ENCODE measurements at regions not wholly inside any gene's neighbourhood (a gene's known extent, or its start where the extent isn't known, plus 50 kb on each side); places are given as distances from the start of the nearest gene placed in this dataset.

DNA sequence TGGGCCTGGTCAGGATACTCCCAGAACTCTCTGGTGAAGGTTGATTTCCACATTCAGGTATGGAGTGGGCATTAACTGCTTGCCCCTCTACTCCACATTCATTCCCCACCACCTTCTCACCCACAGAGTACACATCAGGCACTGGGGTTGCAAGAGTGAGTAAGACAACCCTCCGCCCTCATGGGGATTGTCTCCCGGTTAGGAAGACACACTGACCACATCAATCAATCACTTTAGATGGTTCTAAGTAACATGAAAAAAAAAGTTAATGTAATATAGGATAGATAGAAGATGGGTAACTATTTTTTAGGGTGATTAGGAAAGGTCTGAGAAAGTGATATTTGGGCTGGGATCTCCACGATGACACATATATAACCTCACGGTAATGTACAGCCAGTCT, 116.0 kb upstream of the NEO1 start:
- Histone ChIP-seq H3K4me3 (ENCODE audit: low read length) (no peak overlapping the region), H3K9ac (ENCODE audit: low read length) (no peak overlapping the region), H3K4me1 (ENCODE audit: control insufficient read depth, insufficient read depth, low read length) (no peaks in the 10 kb centered on the region), H3K36me3 (ENCODE audit: control insufficient read depth, insufficient read depth, low read length) (no peaks in the 10 kb centered on the region), H3K9me3 (ENCODE audit: control insufficient read depth, low read length) (no peaks in the 10 kb centered on the region), H3K27me3 (ENCODE audit: control insufficient read depth, insufficient read depth, low read length) (no peaks in the 10 kb centered on the region)

DNA sequence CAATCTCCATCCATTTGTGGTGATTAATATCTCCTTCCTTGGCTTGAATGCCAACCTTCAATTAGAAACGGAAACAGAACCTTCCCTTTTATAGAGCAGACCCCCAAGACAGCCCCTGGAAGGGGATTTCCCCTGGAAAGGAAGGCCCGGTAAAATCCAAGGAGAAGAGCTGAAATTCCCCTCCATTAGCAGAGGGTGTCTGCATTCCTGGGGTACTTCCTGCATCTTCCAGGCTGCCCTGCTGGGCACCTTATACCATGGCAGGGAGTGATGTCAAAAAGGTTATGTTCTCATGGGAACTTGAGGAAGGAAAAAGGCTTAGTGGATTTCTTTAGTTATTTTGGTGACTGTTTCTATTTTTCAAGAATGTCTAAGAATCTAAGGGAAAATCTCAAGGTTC, 116.7 kb upstream of the NEO1 start:
- H3K4me1 ChIP-seq (ENCODE audit: control insufficient read depth, insufficient read depth, low read length) = no peaks in the 10 kb centered on the region
- H3K27me3 ChIP-seq (ENCODE audit: control insufficient read depth, insufficient read depth, low read length) = no peaks in the 10 kb centered on the region
- no peaks in the 10 kb centered on the region for H3K36me3 ChIP-seq (ENCODE audit: control insufficient read depth, insufficient read depth, low read length)
- no peaks in the 10 kb centered on the region for H3K9me3 ChIP-seq (ENCODE audit: control insufficient read depth, low read length)
- no peak overlapping the region for H3K9ac ChIP-seq (ENCODE audit: low read length)
- H3K4me3 ChIP-seq (ENCODE audit: low read length) = no peak overlapping the region

DNA sequence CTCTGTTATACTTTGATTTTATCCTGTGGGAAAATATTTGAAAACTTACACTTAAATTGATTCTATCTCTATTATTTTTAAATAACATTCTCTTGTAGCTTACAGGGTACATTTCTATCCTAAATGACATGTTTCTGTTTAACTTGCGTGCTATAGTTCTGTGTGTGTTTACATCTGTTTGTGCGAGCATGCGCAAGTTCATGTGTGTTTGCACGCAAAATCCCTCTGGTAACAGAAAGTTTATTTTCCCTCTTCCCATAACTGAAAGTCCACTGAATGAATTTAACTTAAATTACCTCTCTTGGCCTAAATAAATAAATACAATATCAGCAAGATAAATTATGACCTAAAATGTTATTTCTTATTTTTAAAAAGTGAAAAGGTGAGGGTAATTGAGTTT, 117.3 kb upstream of the NEO1 start:
- no peak overlapping the region for H3K9ac ChIP-seq (ENCODE audit: low read length)
- H3K4me1 ChIP-seq (ENCODE audit: control insufficient read depth, insufficient read depth, low read length) = no peaks in the 10 kb centered on the region
- no peaks in the 10 kb centered on the region for H3K9me3 ChIP-seq (ENCODE audit: control insufficient read depth, low read length)
- H3K27me3 ChIP-seq (ENCODE audit: control insufficient read depth, insufficient read depth, low read length) = no peaks in the 10 kb centered on the region
- no peak overlapping the region for H3K4me3 ChIP-seq (ENCODE audit: low read length)
- no peaks in the 10 kb centered on the region for H3K36me3 ChIP-seq (ENCODE audit: control insufficient read depth, insufficient read depth, low read length)

DNA sequence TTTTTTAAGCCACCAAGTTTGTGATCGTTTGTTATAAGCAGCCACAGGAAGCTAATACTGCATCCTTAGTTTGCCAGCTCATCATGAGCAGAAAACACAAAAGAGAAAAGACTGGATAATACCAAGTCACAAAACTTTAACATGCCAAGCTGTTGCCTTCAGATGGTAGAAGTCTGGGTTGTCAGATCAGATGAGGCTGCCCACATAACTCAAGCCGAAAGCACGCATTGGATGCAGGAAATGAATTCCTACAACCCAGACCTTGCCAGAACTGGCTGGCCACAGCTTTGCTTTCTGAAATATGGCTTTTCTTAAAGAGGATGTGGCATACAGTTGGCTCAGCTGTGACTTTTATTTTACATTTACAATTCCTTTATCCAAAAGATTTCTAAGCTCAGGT, 118.3 kb upstream of the NEO1 start:
- Histone ChIP-seq H3K4me1 (ENCODE audit: control insufficient read depth, insufficient read depth, low read length) (no peaks in the 10 kb centered on the region), H3K27me3 (ENCODE audit: control insufficient read depth, insufficient read depth, low read length) (no peaks in the 10 kb centered on the region), H3K36me3 (ENCODE audit: control insufficient read depth, insufficient read depth, low read length) (no peaks in the 10 kb centered on the region), H3K4me3 (ENCODE audit: low read length) (no peak overlapping the region), H3K9me3 (ENCODE audit: control insufficient read depth, low read length) (no peaks in the 10 kb centered on the region), H3K9ac (ENCODE audit: low read length) (no peak overlapping the region)

DNA sequence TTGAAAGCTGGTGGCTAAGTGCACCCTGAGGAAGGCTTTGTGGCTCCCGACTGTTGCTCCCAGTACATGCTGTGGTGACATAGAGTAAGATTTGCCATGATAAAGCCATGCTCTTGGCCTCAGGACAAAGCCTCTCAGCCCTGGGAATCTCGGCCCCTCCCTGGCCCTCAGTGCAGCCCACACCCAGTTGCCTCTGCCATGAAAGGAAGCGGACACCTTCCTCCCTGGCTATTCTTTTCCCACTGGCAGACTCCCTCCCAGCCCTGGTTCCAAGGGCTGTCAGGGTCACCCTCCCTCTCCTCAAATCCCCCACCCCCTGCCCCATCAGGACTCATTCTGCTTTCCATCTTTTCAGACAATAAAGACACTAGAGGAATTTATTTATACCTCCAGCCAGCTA, 119.8 kb upstream of the NEO1 start:
- no peaks in the 10 kb centered on the region for H3K4me1 ChIP-seq (ENCODE audit: control insufficient read depth, insufficient read depth, low read length)

DNA sequence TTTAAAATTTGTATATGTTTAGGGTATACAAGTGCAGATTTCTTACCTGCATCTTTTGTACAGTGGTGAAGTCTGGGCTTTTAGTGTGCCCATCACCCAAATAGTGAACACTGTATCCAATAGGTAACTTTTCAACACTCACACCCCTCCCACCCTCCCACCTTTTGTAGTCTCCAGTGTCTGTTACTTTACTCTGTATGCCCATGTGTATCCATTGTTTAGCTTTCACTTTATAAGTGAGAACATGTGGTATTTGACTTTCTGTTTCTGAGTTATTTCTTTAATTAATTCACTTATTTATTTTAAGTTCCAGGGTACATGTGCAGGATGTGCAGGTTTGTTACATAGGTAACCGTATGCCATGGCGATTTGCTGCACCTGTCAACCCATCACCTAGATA, 124.8 kb upstream of the NEO1 start:
- Histone ChIP-seq H3K9me3 (ENCODE audit: control insufficient read depth, low read length) (no peaks in the 10 kb centered on the region), H3K4me3 (ENCODE audit: low read length) (no peak overlapping the region), H3K27me3 (ENCODE audit: control insufficient read depth, insufficient read depth, low read length) (no peaks in the 10 kb centered on the region), H3K9ac (ENCODE audit: low read length) (no peak overlapping the region), H3K4me1 (ENCODE audit: control insufficient read depth, insufficient read depth, low read length) (no peaks in the 10 kb centered on the region), H3K36me3 (ENCODE audit: control insufficient read depth, insufficient read depth, low read length) (no peaks in the 10 kb centered on the region)

More for the DNA sequence above, 119.8 kb upstream of the NEO1 start:
- H3K4me3 ChIP-seq (ENCODE audit: low read length) = no peak overlapping the region
- no peaks in the 10 kb centered on the region for H3K9me3 ChIP-seq (ENCODE audit: control insufficient read depth, low read length)
- H3K36me3 ChIP-seq (ENCODE audit: control insufficient read depth, insufficient read depth, low read length) = no peaks in the 10 kb centered on the region
- no peaks in the 10 kb centered on the region for H3K27me3 ChIP-seq (ENCODE audit: control insufficient read depth, insufficient read depth, low read length)
- H3K9ac ChIP-seq (ENCODE audit: low read length) = no peak overlapping the region

DNA sequence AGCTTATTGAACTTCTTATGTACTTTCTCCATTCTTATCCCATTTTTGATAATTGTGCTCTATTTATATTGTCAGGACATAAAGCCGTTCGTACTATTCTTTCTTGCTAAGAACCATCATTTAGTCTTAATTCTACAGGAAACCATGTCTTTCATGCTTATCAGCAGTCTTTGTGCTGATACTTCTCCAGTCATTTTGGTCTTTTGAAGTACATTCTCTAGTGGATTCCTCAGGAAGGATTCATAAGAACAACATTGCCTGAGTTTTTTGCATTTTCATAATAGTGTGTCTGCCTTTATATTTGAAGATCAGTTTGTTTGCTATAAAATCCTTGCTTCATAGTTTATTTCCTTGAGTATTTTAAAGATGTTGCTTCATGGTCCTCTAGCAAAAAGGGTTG, 126.6 kb upstream of the NEO1 start:
- Histone ChIP-seq H3K36me3 (ENCODE audit: control insufficient read depth, insufficient read depth, low read length) (no peaks in the 10 kb centered on the region), H3K4me1 (ENCODE audit: control insufficient read depth, insufficient read depth, low read length) (no peaks in the 10 kb centered on the region), H3K27me3 (ENCODE audit: control insufficient read depth, insufficient read depth, low read length) (no peaks in the 10 kb centered on the region), H3K4me3 (ENCODE audit: low read length) (no peak overlapping the region), H3K9me3 (ENCODE audit: control insufficient read depth, low read length) (no peaks in the 10 kb centered on the region), H3K9ac (ENCODE audit: low read length) (no peak overlapping the region)

DNA sequence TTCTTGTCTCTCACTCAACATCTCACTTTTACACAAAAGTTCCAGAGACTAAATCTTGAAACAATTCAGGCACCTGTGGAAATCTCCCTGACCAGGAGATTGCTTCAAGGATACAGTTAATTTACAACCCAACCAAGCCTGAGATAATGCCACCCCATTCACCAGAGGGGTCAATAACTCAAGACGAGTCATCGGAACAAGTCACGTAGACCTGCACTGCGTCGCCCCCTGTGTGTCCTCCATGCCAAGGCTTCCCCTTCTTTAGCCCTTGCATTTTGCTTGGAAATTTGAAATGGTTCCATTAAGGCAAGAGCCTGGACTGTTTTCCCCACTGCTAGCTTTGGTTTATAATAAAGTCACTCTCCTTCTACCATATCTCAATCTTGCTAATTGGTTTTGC, 129.0 kb upstream of the NEO1 start:
- H3K4me3 ChIP-seq (ENCODE audit: low read length) = no peak overlapping the region
- no peaks in the 10 kb centered on the region for H3K4me1 ChIP-seq (ENCODE audit: control insufficient read depth, insufficient read depth, low read length)
- no peaks in the 10 kb centered on the region for H3K36me3 ChIP-seq (ENCODE audit: control insufficient read depth, insufficient read depth, low read length)
- no peaks in the 10 kb centered on the region for H3K9me3 ChIP-seq (ENCODE audit: control insufficient read depth, low read length)
- no peak overlapping the region for H3K9ac ChIP-seq (ENCODE audit: low read length)
- no peaks in the 10 kb centered on the region for H3K27me3 ChIP-seq (ENCODE audit: control insufficient read depth, insufficient read depth, low read length)

DNA sequence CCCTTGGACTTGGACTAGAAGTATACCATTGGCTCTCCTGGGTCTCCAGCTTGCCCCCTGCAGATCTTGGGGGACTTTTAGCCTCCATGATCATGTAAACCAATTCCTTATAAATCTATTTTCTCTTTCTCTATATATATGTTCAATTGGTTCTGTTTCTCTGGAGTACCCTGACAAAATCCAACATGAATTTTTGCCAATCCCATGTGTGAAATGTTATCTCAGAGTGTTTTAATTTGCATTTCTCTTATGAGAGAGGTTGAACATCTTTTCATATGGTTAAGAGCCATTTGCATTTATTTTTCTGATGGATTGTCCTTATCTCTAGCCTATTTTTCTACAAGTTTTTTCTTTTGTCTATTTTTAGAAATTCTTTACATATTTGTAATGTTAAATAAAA, 131.7 kb upstream of the NEO1 start:
- Histone ChIP-seq H3K9ac (ENCODE audit: low read length) (no peak overlapping the region), H3K27me3 (ENCODE audit: control insufficient read depth, insufficient read depth, low read length) (no peaks in the 10 kb centered on the region), H3K9me3 (ENCODE audit: control insufficient read depth, low read length) (no peaks in the 10 kb centered on the region), H3K4me3 (ENCODE audit: low read length) (no peak overlapping the region), H3K36me3 (ENCODE audit: control insufficient read depth, insufficient read depth, low read length) (no peaks in the 10 kb centered on the region), H3K4me1 (ENCODE audit: control insufficient read depth, insufficient read depth, low read length) (no peaks in the 10 kb centered on the region)

DNA sequence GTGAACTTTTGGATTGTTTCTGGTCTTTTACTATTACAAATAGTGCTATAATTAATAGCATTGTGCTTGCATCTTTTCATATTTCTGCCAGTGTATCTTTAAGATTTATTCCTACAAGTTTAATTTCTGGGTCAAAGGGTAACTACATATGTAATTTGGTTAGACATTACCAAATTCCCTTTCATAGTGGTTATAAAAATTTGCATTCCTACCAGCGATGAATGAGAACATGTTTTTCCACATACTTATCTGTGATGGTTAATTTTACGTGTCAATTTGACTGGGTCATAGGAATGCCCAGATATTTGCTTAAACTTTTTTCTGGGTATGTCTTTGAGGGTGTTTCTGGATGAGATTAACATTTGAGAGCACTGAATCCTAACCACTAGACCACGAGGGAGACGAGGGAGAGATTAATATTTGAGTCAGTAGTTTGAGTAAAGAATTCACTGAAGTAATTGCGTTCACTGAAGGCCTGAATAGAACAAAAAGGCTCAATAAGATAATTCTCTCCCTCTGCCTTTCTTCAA, 132.3 kb upstream of the NEO1 start:
- Histone ChIP-seq H3K4me1 (ENCODE audit: control insufficient read depth, insufficient read depth, low read length) (no peaks in the 10 kb centered on the region), H3K36me3 (ENCODE audit: control insufficient read depth, insufficient read depth, low read length) (no peaks in the 10 kb centered on the region), H3K9ac (ENCODE audit: low read length) (no peak overlapping the region), H3K9me3 (ENCODE audit: control insufficient read depth, low read length) (no peaks in the 10 kb centered on the region), H3K27me3 (ENCODE audit: control insufficient read depth, insufficient read depth, low read length) (no peaks in the 10 kb centered on the region), H3K4me3 (ENCODE audit: low read length) (no peak overlapping the region)

DNA sequence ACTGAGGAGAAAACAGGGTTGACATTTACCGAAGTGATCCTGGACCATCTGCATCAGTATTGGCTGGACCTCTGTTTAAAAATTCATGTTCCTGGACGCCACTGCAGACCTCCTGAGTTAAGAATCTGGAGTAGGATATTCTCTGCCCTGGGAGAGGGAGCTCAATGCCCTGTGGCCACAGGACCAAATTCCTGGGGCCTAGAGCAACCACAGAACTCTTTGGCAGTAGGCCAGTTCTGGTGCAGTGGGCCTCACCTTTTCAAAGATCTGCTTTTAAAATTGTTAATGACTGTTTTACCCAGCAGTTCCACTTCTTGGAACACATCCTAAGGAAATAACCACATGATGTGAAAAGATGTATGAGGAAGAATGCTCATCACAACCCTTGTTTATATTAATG, 133.3 kb upstream of the ADPGK start:
- no peaks in the 10 kb centered on the region for H3K36me3 ChIP-seq (ENCODE audit: control insufficient read depth, insufficient read depth, low read length)

DNA sequence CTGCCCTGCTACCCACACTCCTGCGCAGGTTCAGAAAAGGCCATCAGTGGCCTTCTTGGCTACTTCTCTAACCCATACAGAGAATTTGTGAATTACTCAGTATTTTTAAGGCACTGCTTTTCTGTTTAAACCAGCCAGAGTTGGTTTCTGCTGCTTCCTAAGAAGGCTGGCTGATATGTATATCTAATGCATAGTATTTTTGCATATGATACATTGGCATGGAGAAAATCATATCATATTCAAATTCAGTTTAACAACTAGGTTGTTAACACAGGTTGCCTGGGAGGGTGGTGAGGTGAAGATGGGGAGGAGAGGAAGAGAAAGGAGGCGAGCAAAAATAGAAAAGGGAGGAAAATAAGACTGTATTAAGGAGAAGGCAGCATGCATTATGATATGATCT, 132.8 kb upstream of the ADPGK start:
- Histone ChIP-seq H3K4me1 (ENCODE audit: control insufficient read depth, insufficient read depth, low read length) (no peaks in the 10 kb centered on the region), H3K9ac (ENCODE audit: low read length) (no peak overlapping the region), H3K27me3 (ENCODE audit: control insufficient read depth, insufficient read depth, low read length) (no peaks in the 10 kb centered on the region), H3K9me3 (ENCODE audit: control insufficient read depth, low read length) (no peaks in the 10 kb centered on the region), H3K36me3 (ENCODE audit: control insufficient read depth, insufficient read depth, low read length) (no peaks in the 10 kb centered on the region), H3K4me3 (ENCODE audit: low read length) (no peak overlapping the region)

More for the DNA sequence above, 133.3 kb upstream of the ADPGK start:
- Histone ChIP-seq H3K4me1 (ENCODE audit: control insufficient read depth, insufficient read depth, low read length) (no peaks in the 10 kb centered on the region), H3K9ac (ENCODE audit: low read length) (no peak overlapping the region), H3K4me3 (ENCODE audit: low read length) (no peak overlapping the region), H3K9me3 (ENCODE audit: control insufficient read depth, low read length) (no peaks in the 10 kb centered on the region), H3K27me3 (ENCODE audit: control insufficient read depth, insufficient read depth, low read length) (no peaks in the 10 kb centered on the region)

DNA sequence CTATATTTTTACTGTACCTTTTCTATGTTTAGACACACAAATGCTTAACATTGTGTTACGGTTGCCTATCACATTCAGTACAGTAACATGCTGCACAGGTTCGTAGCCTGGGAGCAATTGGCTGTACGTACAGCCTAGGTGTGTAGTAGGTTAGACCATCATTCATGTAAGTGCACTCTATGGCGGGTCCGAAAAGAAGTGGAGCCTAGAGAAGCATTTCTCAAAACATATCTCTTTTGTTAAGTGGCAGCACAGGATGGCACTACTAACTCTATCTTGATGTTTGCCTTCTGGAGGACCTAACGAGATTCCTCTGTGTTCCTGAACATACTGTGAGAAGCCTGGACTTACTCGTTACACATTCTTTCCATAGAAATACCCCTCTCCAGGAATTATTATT, 132.3 kb upstream of the ADPGK start:
- Histone ChIP-seq H3K4me1 (ENCODE audit: control insufficient read depth, insufficient read depth, low read length) (no peaks in the 10 kb centered on the region), H3K9me3 (ENCODE audit: control insufficient read depth, low read length) (no peaks in the 10 kb centered on the region), H3K27me3 (ENCODE audit: control insufficient read depth, insufficient read depth, low read length) (no peaks in the 10 kb centered on the region), H3K9ac (ENCODE audit: low read length) (no peak overlapping the region), H3K36me3 (ENCODE audit: control insufficient read depth, insufficient read depth, low read length) (no peaks in the 10 kb centered on the region), H3K4me3 (ENCODE audit: low read length) (no peak overlapping the region)

Data from mucosa of stomach (tissue), 1 donor.